SK-N-SH (cell line): ENCODE measurements at regions not wholly inside any gene's neighbourhood (a gene's known extent, or its start where the extent isn't known, plus 50 kb on each side); places are given as distances from the start of the nearest gene placed in this dataset.

ENCODE experiments used
- CHD2 ChIP-seq: fragments of 150-350 bp; IDR thresholded peaks from 2 replicates; pipeline ENCODE4 v1.6.1; 2018; ENCODE audit warnings: low read length; ENCODE audit not compliant: partially characterized antibody
- FOSL2 ChIP-seq: IDR thresholded peaks from 2 replicates; pipeline ENCODE4 v1.4.0; 2012; ENCODE audit warnings: low read depth, mild to moderate bottlenecking, moderate library complexity, borderline replicate concordance
- GABPA ChIP-seq: IDR thresholded peaks from 2 replicates; pipeline ENCODE4 v1.4.0; 2012; ENCODE audit warnings: low read depth, mild to moderate bottlenecking
- POLR2AphosphoS5 ChIP-seq: IDR thresholded peaks from 2 replicates; pipeline ENCODE4 v1.6.1; 2012; ENCODE audit warnings: low read depth, low read length
- TF ChIP-seq, protein P1 (sequence below): fragments of 200-600 bp; sonication (generic); IDR thresholded peaks from 2 replicates; pipeline ENCODE4 v1.6.1; 2017; ENCODE audit warnings: antibody characterized with exemption, mild to moderate bottlenecking, moderate library complexity
- TF ChIP-seq, protein P2 (sequence below): IDR thresholded peaks from 2 replicates; pipeline ENCODE4 v1.4.0; 2012; ENCODE audit warnings: low read depth, borderline replicate concordance

DNA sequence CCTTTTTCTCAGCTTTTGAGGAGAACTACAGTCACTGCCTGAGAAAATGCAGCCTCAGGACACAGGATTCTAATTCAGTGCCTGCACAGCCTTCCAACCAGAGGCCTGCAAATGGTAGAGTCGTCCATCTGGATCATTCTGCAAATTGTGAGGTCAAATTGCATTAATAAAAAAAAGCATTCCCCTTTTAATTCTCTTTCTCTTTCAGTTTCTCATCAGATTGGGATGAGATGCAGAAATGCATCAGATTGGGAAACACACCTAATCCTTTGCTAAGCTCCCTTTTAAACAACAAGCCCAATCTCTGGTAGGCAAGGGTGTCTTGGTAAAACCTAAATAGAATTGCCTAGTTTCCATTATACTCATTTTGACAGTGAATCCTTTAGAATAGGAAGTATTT is 838.8 kb downstream of the MAFB start:
- TF ChIP-seq CHD2 (no peak), POLR2AphosphoS5 (no peak), GABPA (no peak), FOSL2 (no peak)
- TF ChIP-seq, protein P1, sequence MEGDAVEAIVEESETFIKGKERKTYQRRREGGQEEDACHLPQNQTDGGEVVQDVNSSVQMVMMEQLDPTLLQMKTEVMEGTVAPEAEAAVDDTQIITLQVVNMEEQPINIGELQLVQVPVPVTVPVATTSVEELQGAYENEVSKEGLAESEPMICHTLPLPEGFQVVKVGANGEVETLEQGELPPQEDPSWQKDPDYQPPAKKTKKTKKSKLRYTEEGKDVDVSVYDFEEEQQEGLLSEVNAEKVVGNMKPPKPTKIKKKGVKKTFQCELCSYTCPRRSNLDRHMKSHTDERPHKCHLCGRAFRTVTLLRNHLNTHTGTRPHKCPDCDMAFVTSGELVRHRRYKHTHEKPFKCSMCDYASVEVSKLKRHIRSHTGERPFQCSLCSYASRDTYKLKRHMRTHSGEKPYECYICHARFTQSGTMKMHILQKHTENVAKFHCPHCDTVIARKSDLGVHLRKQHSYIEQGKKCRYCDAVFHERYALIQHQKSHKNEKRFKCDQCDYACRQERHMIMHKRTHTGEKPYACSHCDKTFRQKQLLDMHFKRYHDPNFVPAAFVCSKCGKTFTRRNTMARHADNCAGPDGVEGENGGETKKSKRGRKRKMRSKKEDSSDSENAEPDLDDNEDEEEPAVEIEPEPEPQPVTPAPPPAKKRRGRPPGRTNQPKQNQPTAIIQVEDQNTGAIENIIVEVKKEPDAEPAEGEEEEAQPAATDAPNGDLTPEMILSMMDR, result no peak
- TF ChIP-seq, protein P2, sequence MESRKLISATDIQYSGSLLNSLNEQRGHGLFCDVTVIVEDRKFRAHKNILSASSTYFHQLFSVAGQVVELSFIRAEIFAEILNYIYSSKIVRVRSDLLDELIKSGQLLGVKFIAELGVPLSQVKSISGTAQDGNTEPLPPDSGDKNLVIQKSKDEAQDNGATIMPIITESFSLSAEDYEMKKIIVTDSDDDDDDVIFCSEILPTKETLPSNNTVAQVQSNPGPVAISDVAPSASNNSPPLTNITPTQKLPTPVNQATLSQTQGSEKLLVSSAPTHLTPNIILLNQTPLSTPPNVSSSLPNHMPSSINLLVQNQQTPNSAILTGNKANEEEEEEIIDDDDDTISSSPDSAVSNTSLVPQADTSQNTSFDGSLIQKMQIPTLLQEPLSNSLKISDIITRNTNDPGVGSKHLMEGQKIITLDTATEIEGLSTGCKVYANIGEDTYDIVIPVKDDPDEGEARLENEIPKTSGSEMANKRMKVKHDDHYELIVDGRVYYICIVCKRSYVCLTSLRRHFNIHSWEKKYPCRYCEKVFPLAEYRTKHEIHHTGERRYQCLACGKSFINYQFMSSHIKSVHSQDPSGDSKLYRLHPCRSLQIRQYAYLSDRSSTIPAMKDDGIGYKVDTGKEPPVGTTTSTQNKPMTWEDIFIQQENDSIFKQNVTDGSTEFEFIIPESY, result no peak
